NOMO-1 (cell line): ENCODE measurements at regions not wholly inside any gene's neighbourhood (a gene's known extent, or its start where the extent isn't known, plus 50 kb on each side); places are given as distances from the start of the nearest gene placed in this dataset.
"Not testable (repeated sequence)": the region's sequence is repeated elsewhere in the genome, so short reads cannot be mapped to it uniquely, and the experiment has no call there.

Experiments
- DNase-seq, 2 experiments: peaks; one replicate each; lab custom pipeline; 2025; ENCODE audit not compliant: unreplicated experiment in 2 of 2; lab: John Stamatoyannopoulos, UW

- peak; percentile 29 to 65 for DNase-seq
Observed at GRCh38 chr16:87203060-87203656, 114.0 kb downstream of the C16orf95 start.

- DNase-seq = no peak
Observed at GRCh38 chr16:87206646-87207451, 110.3 kb downstream of the C16orf95 start.

- DNase-seq = no peak
Observed at GRCh38 chr16:87207509-87207908, 109.7 kb downstream of the C16orf95 start.

- DNase-seq = no peak
Observed at GRCh38 chr16:87207965-87208364, 109.2 kb downstream of the C16orf95 start.

- not testable (repeated sequence) for DNase-seq
Observed at GRCh38 chr16:87208968-87209367, 108.2 kb downstream of the C16orf95 start.

- DNase-seq = no peak
Observed at GRCh38 chr16:87209808-87210512, 107.2 kb downstream of the C16orf95 start.

GRCh38 chr16:87210894-87211293 lies 106.3 kb downstream of the C16orf95 start:
- no peak for DNase-seq

GRCh38 chr16:87212026-87212425 lies 105.2 kb downstream of the C16orf95 start:
- no peak for DNase-seq

GRCh38 chr16:87213536-87213935 lies 103.7 kb downstream of the C16orf95 start:
- DNase-seq = no peak

GRCh38 chr16:87216148-87216840 lies 100.9 kb downstream of the C16orf95 start:
- no peak for DNase-seq

- no peak for DNase-seq
Observed at GRCh38 chr16:87216841-87217275, 100.3 kb downstream of the C16orf95 start.

- not testable (repeated sequence) for DNase-seq
Observed at GRCh38 chr16:87217802-87218201, 99.4 kb downstream of the C16orf95 start.

GRCh38 chr16:87218281-87219055 lies 98.7 kb downstream of the C16orf95 start:
- DNase-seq = no peak

- DNase-seq = no peak
Observed at GRCh38 chr16:87219287-87219909, 97.8 kb downstream of the C16orf95 start.

GRCh38 chr16:87221633-87222032 lies 95.6 kb downstream of the C16orf95 start:
- DNase-seq = no peak

- DNase-seq = no peak
Observed at GRCh38 chr16:87222335-87222734, 94.9 kb downstream of the C16orf95 start.

GRCh38 chr16:87223656-87224248 lies 93.4 kb downstream of the C16orf95 start:
- no peak for DNase-seq

- no peak for DNase-seq
Observed at GRCh38 chr16:87226926-87227295, 90.3 kb downstream of the C16orf95 start.

- no peak for DNase-seq
Observed at GRCh38 chr16:87227296-87227951, 89.8 kb downstream of the C16orf95 start.
